Activated CD4-positive, alpha-beta memory T cell treated with anti-CD3 and anti-CD28 coated beads, Interleukin-2, amount 10 ng/mL, durations not matched to agents 7 days and 5 days (primary cell): ENCODE measurements at regions not wholly inside any gene's neighbourhood (a gene's known extent, or its start where the extent isn't known, plus 50 kb on each side); places are given as distances from the start of the nearest gene placed in this dataset.
"Not testable (repeated sequence)": the region's sequence is repeated elsewhere in the genome, so short reads cannot be mapped to it uniquely, and the experiment has no call there.

Experiments
- CTCF ChIA-PET: fragments of 350-600 bp; sonication (Branson Sonifier 250); formaldehyde crosslinking; loops from one replicate; lab custom pipeline; 2021; ENCODE audit warnings: antibody characterized with exemption, inconsistent platforms; lab: Charles Lee
- POLR2A ChIA-PET: fragments of 350-600 bp; sonication (Branson Sonifier 250); formaldehyde crosslinking; loops from one replicate; lab custom pipeline; 2021; ENCODE audit warnings: antibody characterized with exemption; lab: Charles Lee
- DNase-seq: peaks from one replicate; pipeline ENCODE4 v3.0.0-alpha.2; 2020
- H3K27ac Mint-ChIP-seq: one replicate; pipeline ENCODE4 v1.8.0; 2021; ENCODE audit warnings: mild to moderate bottlenecking, mixed read lengths
- H3K27me3 Mint-ChIP-seq: one replicate; pipeline ENCODE4 v1.8.0; 2021; ENCODE audit warnings: mixed read lengths
- H3K36me3 Mint-ChIP-seq: one replicate; pipeline ENCODE4 v1.8.0; 2021; ENCODE audit warnings: low read depth, mixed read lengths
- H3K4me1 Mint-ChIP-seq: one replicate; pipeline ENCODE4 v1.8.0; 2021; ENCODE audit warnings: mixed read lengths
- H3K4me3 Mint-ChIP-seq: one replicate; pipeline ENCODE4 v1.8.0; 2021; ENCODE audit warnings: mild to moderate bottlenecking, mixed read lengths
- H3K9me3 Mint-ChIP-seq: one replicate; pipeline ENCODE4 v1.8.0; 2021; ENCODE audit warnings: mixed read lengths

DNA sequence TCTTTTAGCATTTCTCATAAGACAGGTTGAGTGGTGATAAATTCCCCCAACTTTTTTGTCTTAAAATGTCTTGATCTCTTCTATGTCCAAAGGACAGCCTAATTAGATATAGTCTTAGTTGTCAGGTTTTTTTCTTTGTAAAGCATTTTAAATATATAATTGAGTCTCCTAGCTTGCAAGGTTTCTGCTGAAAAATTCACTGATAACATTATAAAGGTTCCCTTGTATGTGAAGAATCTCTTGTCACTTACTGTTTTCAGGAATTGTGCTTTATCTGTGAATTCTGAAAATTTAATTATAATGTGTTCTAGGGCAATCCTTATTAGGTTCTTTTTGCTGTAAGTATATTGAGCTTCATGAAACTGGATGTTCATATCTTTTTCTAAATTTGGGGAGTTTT lies 96.8 kb upstream of the ZNF92 start:
- ChIA-PET CTCF (interaction anchor here (1.4 kb wide), 1 partner anchor 30 kb away, joined by 3 read pairs; no protein-coding TSS in a partner anchor), POLR2A (no interaction called here)
- H3K27ac Mint-ChIP-seq, result no peak overlapping the region
- H3K36me3 Mint-ChIP-seq, result peaks cover 5% of the 10 kb centered on the region
- no peaks in the 10 kb centered on the region for H3K4me1 Mint-ChIP-seq
- H3K4me3 Mint-ChIP-seq, result no peak overlapping the region
- peaks cover 7% of the 10 kb centered on the region for H3K9me3 Mint-ChIP-seq
- DNase-seq, result no peak
- H3K27me3 Mint-ChIP-seq, result peaks cover 2% of the 10 kb centered on the region

DNA sequence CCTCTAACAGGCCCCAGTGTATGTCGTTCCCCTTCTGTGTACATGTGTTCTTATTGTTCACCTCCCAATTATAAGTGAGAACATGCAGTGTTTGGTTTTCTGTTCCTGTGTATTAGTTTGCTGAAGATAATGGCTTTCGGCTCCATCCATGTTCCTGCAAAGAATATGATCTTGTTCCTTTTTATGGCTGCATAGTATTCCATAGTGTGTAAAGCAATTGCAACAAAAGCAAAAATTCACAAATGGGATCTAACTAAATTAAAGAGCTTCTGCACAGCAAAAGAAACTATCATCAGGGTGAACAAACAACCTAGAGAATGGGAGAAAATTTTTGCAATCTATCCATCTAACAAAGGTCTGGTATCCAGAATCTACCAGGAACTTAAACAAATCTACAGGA lies 102.2 kb upstream of the ZNF92 start:
- POLR2A ChIA-PET, H3K27ac Mint-ChIP-seq, DNase-seq, CTCF ChIA-PET, H3K9me3 Mint-ChIP-seq, H3K4me3 Mint-ChIP-seq, H3K36me3 Mint-ChIP-seq: not testable (repeated sequence)
- peaks cover 11% of the 10 kb centered on the region for H3K4me1 Mint-ChIP-seq
- H3K27me3 Mint-ChIP-seq, result peaks cover 29% of the 10 kb centered on the region

DNA sequence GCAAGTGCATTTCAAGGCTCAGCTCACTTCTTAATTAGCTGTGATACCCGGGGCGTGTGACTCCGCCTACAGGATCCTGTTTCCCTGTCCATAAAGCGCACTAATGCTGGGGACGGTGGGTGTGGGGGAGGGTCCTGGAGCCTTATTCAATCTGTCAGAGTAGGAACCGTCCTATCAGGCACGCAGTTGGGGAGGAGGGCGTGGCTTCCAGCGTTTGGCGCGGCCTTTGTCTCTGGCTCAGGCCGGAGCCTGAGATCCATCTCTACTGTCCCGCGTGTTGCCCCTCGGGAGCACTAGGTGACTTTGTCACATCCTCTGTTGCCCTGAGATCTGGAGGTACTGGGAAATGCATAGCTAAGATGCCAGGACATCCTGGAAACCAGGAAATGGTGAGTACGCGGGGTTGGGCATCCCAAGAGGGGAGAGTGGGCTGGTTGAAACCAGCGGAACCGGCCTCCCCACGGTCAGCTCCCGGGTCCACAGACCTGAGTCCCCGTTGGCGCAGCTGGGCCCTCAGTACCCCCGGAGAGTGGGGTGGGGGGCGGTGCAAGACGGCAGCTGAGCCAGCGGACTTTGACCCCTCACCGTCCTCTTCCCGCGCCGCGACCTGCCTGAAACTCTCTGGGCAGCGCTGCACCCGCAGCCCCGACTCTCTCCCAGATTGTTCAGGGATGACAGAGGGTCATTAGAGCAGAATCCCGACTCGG lies 104.4 kb upstream of the ZNF92 start:
- H3K36me3 Mint-ChIP-seq, result peaks cover 4% of the 10 kb centered on the region
- peak; percentile 60 for DNase-seq
- no peak overlapping the region for H3K27ac Mint-ChIP-seq
- H3K4me1 Mint-ChIP-seq, result peaks cover 11% of the 10 kb centered on the region
- peak overlapping the region; percentile 68 for H3K4me3 Mint-ChIP-seq
- no peaks in the 10 kb centered on the region for H3K9me3 Mint-ChIP-seq
- ChIA-PET POLR2A (interaction anchor here (0.6 to 1.1 kb wide), 2 partner anchors 22 to 367 kb away, joined by 3 to 4 read pairs; no protein-coding TSS in a partner anchor), CTCF (no interaction called here)
- H3K27me3 Mint-ChIP-seq, result peaks cover 29% of the 10 kb centered on the region

DNA sequence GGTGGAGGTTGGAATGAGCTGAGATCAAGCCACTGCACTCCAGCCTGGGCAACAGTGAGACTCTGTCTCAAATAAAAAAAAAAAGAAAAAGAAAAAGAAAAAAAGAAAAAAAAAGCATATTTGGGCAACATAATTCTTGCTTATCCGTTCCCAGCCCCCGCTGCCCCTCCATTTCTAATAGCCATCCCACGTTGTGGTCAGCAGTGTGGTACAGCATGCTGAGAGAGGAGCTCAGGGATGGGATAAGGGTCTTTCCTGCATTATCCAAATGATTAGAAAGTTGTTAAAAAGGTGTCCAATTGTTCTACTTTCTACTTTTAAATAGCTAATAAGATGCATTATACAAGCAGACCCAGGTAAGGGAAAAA lies 104.9 kb upstream of the ZNF92 start:
- CTCF ChIA-PET, result no interaction called here
- H3K27ac Mint-ChIP-seq, result no peak overlapping the region

DNA sequence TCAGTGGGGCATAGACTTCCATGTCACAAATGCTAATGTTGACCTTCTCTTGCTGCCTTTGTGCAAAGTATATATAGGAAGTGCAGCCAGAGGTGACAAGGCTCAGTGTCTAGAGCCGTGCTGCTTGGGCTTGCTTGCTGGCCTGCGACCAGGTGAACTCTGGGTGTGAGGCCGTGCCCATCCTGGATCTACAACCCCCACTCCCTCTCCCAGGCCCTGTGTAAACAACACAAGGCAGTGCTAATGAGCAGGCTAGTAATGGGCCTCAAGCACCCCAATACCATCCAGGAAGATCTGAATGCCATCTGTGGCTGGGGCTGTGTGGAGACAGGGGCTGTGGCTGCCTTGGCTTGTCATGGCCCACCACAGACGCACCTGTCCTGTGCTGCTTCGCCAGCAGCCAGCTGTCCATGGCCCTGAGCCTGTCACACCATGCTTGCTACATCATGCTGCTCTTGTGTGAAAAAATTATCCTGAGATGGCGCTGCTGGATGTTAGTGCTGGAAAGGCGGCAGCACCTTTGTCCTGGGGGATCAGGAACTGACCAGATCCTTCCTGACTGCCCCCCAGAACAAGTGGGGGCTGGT lies 107.6 kb upstream of the ZNF92 start:
- Mint-ChIP-seq H3K36me3 (no peaks in the 10 kb centered on the region), H3K27me3 (peaks cover 20% of the 10 kb centered on the region)
- POLR2A ChIA-PET, result no interaction called here

More for the DNA sequence above, 104.9 kb upstream of the ZNF92 start:
- Mint-ChIP-seq H3K4me3 (peak overlapping the region; percentile 68), H3K4me1 (peaks cover 11% of the 10 kb centered on the region), H3K27me3 (peaks cover 29% of the 10 kb centered on the region), H3K9me3 (no peaks in the 10 kb centered on the region), H3K36me3 (peaks cover 4% of the 10 kb centered on the region)
- POLR2A ChIA-PET, result interaction anchor here (0.6 kb wide), 1 partner anchor 21 kb away, joined by 4 read pairs; no protein-coding TSS in a partner anchor
- DNase-seq, result no peak

DNA sequence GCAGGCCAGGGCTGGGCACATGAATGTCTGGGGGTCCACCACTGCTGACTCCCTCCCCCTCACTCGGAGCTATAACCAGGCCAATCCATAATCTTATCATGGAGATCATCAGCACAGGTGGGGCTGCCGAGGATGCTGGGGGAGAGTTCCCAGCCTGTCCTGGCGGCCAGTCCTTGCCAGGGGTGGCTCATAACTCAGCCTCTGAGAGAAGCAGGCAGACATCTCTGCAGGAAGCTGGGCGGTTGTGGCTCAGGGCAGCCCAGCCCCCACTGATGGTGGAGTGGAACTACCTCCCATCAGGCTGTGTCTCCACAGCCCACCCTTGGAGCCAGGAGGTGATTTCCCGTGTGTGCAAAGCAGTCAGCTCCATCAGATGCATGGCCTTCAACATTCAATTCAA lies 109.4 kb upstream of the ZNF92 start:
- no peak overlapping the region for H3K27ac Mint-ChIP-seq
- ChIA-PET CTCF (no interaction called here), POLR2A (no interaction called here)

More for the DNA sequence above, 107.6 kb upstream of the ZNF92 start:
- CTCF ChIA-PET, result no interaction called here
- H3K4me1 Mint-ChIP-seq, result peaks cover 11% of the 10 kb centered on the region
- no peak overlapping the region for H3K27ac Mint-ChIP-seq
- no peak overlapping the region for H3K4me3 Mint-ChIP-seq
- H3K9me3 Mint-ChIP-seq, result no peaks in the 10 kb centered on the region
- no peak for DNase-seq

DNA sequence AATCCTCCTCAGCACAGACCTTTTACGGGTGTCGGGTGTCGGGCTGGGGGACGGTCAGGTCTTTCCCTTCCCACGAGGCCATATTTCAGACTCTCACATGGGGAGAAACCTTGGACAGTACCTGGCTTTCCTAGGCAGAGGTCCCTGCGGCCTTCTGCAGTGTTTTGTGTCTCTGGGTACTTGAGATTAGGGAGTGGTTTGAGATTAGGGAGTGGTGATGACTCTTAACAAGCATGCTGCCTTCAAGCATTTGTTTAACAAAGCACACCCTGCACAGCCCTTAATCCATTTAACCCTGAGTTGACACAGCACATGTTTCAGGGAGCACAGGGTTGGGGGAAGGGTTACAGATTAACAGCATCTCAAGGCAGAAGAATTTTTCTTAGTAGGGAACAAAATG lies 113.0 kb upstream of the ZNF92 start:
- H3K36me3 Mint-ChIP-seq, H3K27ac Mint-ChIP-seq, H3K27me3 Mint-ChIP-seq, H3K4me3 Mint-ChIP-seq, DNase-seq, H3K4me1 Mint-ChIP-seq, CTCF ChIA-PET, POLR2A ChIA-PET, H3K9me3 Mint-ChIP-seq: not testable (repeated sequence)

More for the DNA sequence above, 109.4 kb upstream of the ZNF92 start:
- no peak for DNase-seq
- no peak overlapping the region for H3K4me3 Mint-ChIP-seq
- no peaks in the 10 kb centered on the region for H3K9me3 Mint-ChIP-seq
- no peaks in the 10 kb centered on the region for H3K36me3 Mint-ChIP-seq
- H3K4me1 Mint-ChIP-seq, result peaks cover 5% of the 10 kb centered on the region
- peaks cover 7% of the 10 kb centered on the region for H3K27me3 Mint-ChIP-seq

DNA sequence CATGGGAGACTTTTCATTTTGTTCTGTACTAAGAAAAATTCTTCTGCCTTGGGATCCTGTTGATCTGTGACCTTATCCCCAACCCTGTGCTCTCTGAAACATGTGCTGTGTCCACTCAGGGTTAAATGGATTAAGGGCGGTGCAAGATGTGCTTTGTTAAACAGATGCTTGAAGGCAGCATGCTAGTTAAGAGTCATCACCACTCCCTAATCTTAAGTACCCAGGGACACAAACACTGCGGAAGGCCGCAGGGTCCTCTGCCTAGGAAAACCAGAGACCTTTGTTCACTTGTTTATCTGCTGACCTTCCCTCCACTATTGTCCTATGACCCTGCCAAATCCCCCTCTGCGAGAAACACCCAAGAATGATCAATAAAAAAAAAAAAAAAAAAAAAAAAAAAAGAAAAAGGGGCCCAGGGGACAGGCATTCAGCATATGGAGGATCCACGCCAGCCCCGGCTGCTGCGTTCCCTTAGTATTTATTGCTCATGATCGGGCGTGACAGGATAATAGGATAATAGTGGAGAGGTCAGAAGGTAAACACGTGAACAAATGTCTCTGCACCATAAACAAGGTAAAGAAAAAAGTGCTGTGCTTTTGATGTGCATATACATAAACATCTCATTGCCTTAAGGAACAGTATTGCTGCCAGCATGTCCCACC lies 113.7 kb upstream of the ZNF92 start:
- CTCF ChIA-PET, POLR2A ChIA-PET, H3K27me3 Mint-ChIP-seq, H3K9me3 Mint-ChIP-seq, H3K4me3 Mint-ChIP-seq, H3K4me1 Mint-ChIP-seq, H3K27ac Mint-ChIP-seq, H3K36me3 Mint-ChIP-seq, DNase-seq: not testable (repeated sequence)

DNA sequence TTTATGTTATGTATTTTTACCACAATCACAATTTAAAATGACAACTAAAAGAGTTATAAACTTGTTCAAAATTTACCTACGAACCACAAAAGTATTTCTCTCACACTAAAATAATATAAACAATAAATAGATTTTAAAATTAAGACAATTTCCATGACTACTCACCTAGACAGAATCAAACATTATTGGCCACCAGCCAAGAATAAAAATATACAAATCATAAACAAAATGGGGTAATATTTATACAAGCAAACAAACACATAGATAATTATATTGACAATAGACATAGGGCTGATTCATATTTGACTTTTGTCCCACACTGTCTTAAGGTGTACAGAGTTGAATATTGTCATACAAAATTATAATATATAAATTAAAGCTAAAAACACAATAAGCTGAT lies 119.6 kb upstream of the ZNF92 start:
- Mint-ChIP-seq H3K27me3 (peaks cover 6% of the 10 kb centered on the region), H3K9me3 (no peaks in the 10 kb centered on the region), H3K27ac (no peak overlapping the region), H3K4me3 (no peak overlapping the region), H3K36me3 (no peaks in the 10 kb centered on the region), H3K4me1 (peaks cover 19% of the 10 kb centered on the region)
- DNase-seq, result no peak
- POLR2A ChIA-PET, result no interaction called here
- CTCF ChIA-PET, result no interaction called here

DNA sequence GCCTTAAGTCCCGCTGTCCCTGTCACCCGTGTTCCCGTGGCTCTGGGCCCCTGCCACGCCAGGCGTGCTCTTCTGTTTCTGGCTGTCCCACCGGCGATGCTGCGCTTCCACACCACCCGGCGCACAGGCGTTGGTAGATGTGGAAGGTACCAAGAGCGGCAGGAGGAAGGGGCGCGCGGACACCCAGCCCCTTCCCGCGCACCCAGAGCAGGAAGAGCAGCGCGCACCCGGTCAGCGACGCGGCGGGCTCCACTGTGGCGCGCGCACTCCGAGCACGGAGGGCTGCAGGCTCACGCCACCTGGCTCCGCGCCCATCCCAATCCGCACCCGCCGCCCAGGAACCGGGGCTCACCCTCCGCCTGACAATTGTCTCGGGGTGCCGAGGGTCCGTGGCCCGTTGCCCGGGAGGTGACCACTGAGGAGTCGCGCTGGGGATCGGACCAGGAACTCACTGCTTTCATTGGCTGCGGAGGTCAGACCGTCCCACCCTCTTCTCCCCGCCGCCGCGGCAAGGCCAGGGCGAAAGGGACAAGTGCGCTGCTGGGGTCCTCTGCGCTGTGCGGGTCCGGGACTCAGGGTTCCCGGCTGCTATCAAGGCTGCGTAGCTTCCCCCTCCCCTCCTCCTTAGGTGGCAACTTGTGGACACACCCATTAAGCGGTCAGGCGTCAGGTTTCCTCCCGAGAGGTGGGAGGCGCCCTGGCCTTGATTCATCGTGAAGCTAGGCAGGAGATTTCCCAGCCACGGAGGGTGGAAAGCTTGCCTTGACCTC lies 121.6 kb upstream of the ZNF92 start:
- peaks cover 19% of the 10 kb centered on the region for H3K4me1 Mint-ChIP-seq
- peaks cover 6% of the 10 kb centered on the region for H3K27me3 Mint-ChIP-seq
- no peaks in the 10 kb centered on the region for H3K9me3 Mint-ChIP-seq
- POLR2A ChIA-PET, result interaction anchor here (1.0 to 1.3 kb wide), 2 partner anchors 30 to 122 kb away, joined by 3 to 5 read pairs; partner anchors contain the start of gene ZNF92
- peak; percentile 60 for DNase-seq
- H3K4me3 Mint-ChIP-seq, result peak overlapping the region; percentile 83
- peak overlapping the region; percentile 59 for H3K27ac Mint-ChIP-seq
- CTCF ChIA-PET, result interaction anchor here (1.3 kb wide), 1 partner anchor 55 kb away, joined by 4 read pairs; no protein-coding TSS in a partner anchor
- H3K36me3 Mint-ChIP-seq, result no peaks in the 10 kb centered on the region

DNA sequence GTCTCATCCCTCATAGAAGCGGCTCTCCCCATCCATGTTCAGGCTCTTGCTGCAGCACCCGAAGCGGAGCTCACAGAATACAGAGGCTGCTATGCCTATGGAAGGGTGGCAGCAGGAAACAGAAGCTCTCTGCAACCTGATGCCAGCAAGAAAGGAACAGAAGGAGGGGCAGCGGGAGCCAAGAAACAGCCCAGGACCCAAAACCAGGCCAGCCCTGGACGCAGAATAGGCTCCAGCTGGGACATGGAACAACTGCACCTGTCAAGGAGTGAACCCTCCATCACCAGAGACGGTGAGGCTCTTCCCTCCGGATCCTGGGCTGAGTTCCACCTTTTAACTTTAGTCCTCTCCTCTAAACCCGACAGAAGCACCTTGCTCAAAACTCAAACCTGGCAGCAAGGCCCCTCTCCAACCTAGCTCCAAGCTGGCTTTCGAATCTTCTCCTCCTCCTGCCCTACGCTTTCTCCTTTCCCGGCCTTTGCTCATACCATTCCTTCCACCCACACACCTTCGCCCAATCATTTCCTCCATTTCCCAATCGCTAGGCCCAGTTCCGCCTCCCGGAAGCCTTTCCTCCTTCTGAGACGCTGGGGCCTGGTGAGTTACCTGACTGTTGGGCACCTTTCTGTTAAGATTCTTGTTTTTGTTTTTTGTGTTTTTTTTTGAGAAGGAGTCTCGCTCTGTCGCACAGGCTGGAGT lies 122.8 kb upstream of the ZNF92 start:
- H3K4me1 Mint-ChIP-seq, result peaks cover 19% of the 10 kb centered on the region
- no peaks in the 10 kb centered on the region for H3K36me3 Mint-ChIP-seq
- CTCF ChIA-PET, result no interaction called here
- DNase-seq, result no peak
- peak overlapping the region; percentile 83 for H3K4me3 Mint-ChIP-seq
- H3K27ac Mint-ChIP-seq, result no peak overlapping the region
- peaks cover 6% of the 10 kb centered on the region for H3K27me3 Mint-ChIP-seq
- POLR2A ChIA-PET, result no interaction called here
- no peaks in the 10 kb centered on the region for H3K9me3 Mint-ChIP-seq

DNA sequence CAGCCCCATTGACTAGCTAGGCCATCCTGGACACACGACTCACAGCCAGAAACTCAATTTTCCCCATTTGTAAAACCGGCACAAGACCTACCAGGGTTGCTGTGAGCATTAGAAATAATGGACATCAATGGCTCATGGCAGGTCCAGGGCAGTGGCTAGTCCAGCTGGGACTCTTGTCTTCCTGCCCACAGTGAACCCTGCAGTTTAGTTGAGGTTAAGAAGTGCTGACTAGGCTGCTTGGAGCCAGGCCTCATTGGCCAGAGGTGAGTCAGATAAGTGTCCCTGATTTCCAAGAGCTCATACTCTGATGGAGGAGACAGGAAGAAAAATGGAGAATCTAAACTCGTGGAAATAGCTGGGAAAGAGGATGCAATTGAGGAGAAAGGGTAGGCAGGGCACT lies 123.4 kb upstream of the ZNF92 start:
- ChIA-PET CTCF (no interaction called here), POLR2A (no interaction called here)
- Mint-ChIP-seq H3K27ac (no peak overlapping the region), H3K9me3 (no peaks in the 10 kb centered on the region), H3K36me3 (no peaks in the 10 kb centered on the region), H3K27me3 (peaks cover 6% of the 10 kb centered on the region), H3K4me1 (peaks cover 19% of the 10 kb centered on the region), H3K4me3 (peak overlapping the region; percentile 83)
- no peak for DNase-seq
